HTR-8/SVneo (cell line): ENCODE measurements at regions not wholly inside any gene's neighbourhood (a gene's known extent, or its start where the extent isn't known, plus 50 kb on each side); places are given as distances from the start of the nearest gene placed in this dataset.
"Not testable (repeated sequence)": the region's sequence is repeated elsewhere in the genome, so short reads cannot be mapped to it uniquely, and the experiment has no call there.

Source experiments
- DNase-seq: peaks from one replicate; pipeline ENCODE4 v3.0.0; 2011; ENCODE audit warnings: low spot score, mixed read lengths; ENCODE audit not compliant: insufficient read length
- FAIRE-seq: peaks from 2 replicates; lab custom pipeline; 2011; peaks lifted over from hg19 to GRCh38; lab: Jason Lieb, UNC

DNA sequence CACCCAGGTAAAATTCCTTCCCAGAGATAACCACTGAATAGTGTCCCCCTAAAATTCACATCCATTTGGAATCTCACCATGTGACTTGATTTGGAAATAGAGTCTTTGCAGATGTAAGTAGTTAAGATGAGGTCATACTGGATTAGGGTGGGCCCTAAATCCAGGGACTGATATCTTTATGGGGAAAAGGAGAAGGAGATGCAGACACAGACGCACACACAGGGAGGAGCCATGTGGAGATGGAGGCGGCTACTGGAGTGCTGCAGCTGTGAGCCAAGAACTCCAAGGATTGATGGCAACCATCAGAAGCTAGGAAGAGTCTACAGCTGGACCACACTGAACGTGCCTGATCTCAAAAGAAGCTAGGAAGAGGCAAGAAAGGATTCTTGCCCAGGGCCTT lies 96.6 kb upstream of the SRD5A3 start:
- FAIRE-seq (no peak), DNase-seq (no peak)

DNA sequence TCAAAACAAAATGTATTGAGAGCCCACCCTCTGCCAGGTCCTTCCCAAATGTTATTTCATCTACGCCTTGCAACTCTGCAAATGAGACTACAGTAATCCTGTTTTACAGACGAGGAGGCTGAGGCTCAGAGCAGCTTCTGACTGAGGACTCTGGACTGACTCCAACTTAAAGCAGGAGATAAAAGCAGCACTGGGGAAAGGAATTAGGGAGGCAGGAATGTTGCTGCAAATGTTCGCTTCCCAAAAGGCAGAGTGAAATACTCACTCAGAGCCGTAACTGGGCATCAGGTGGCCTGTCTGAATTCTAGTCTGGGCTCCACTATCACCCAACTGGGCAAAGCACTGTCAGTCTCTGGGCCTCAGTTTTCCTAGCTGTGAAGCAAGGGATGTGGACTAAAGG lies 94.7 kb upstream of the SRD5A3 start:
- DNase-seq: no peak
- no peak for FAIRE-seq

DNA sequence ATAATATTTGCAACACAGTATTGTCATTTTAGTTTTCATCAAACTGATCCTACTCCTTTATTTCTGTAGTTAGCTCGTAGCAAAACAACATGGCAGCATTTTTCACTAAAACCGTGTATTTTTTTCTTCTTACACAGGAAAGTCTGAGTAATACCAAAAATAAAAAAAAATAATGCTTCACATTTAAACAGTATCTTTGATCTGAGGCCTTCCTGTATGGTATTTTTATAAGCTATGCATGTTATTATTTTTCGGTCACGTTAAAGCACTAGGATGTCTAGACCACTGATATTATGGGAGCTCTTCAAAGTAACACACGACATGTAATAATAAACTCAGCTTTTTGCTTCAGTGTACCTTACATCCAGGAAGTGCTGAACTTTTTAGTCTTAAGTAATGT lies 94.1 kb upstream of the SRD5A3 start:
- FAIRE-seq: no peak

DNA sequence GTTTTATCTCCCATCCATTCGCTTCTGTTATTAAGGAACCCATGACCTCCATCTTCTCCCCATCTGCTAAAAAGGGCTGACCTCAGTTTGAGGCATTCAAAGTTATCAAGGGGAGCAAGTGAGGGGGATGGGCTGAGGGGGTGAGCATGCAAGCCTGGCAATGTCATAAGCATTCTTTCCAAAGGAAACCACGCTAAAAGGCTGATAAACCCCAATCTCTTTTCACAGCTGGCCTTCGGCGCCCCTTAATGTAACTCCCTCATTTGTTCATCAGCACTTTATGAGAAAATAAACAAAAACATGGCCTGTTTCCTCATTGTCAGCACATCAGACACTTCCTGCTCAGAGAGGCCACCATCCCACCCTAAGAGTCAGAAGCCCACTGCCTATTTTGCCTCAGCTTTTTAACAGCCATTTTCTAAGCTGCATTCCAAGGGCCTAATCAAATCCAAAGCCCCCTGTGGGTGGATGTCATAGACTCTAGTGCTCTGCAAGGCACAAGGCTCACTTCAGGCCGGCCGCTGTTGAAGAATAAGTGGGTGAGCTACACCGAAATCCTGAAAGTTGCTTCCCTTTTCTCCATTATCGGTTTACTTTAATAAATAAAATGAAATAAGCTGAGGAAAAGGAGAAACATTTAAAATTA lies 92.0 kb upstream of the SRD5A3 start:
- DNase-seq (no peak), FAIRE-seq (no peak)

More for the DNA sequence above, 94.1 kb upstream of the SRD5A3 start:
- DNase-seq: no peak

DNA sequence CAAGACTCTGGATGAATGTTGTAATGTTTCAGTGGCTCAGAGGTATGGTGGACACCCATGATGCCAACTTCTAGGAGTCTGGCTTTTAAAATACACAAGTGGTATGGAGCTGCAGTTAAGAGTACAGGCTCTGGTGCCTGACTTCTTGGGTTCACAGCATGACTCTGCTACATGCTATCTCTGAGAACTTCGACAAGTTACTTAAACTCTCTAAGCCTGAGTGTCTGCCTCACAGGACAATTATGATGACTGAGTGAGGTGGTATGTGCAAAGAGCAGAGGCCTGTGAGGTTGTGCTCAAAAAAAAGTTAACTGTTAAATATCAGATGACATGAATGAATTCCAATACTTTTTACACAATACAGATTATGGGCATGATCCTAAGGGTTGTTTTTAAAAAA lies 90.9 kb upstream of the SRD5A3 start:
- no peak for DNase-seq
- FAIRE-seq: no peak

DNA sequence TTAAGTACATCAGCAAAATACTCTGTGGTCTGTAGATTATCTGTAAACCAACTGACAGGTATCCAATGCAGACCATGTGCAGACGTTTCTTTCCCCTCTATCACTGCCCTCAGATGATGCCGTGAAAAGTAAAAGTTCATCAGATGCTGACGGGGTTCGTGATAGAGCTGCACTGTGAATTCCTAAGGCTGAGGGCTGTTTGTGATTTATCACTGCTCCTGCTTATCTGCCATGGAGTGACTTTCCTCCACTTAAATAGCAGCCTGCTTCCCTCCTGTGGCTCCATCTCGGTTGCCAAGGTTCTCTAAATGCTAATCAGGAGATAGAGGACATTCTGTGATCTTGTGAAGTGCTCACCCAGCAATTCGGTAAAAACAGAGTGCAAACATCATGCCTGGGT lies 89.3 kb upstream of the SRD5A3 start:
- DNase-seq: no peak

DNA sequence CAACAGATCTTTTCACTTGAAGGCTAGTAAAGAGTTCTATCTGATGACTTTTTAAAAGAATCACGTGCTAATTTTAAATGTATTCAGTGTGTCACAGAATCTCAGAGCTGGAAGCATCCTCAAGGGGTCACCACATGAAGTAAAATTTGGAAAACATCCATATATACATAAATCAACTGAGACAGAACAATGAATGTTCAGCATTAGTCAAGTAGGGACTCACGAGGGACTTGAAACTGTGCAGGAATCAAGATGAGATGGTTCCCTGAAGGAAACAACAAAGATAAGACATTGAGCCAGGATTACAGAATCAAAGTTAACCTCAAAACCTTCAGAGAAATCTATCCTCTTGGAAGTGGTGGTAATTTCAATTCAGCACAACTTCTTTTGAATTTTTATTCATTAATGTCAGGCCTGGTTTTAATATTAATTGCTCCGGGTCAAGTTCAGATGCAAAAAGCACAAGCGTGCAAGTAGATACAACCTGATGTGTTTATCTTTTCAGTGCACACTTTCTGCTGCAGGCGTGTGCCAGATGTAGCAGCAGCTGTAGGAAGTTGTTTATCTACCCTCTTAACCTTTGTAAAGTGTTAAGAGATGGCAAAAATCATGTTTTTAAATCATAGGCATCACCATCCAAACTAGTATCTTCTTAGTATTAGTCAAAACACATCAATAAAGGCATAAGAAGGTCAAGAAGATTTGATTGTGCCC lies 87.7 kb upstream of the SRD5A3 start:
- FAIRE-seq (no peak), DNase-seq (no peak)

More for the DNA sequence above, 89.3 kb upstream of the SRD5A3 start:
- no peak for FAIRE-seq

DNA sequence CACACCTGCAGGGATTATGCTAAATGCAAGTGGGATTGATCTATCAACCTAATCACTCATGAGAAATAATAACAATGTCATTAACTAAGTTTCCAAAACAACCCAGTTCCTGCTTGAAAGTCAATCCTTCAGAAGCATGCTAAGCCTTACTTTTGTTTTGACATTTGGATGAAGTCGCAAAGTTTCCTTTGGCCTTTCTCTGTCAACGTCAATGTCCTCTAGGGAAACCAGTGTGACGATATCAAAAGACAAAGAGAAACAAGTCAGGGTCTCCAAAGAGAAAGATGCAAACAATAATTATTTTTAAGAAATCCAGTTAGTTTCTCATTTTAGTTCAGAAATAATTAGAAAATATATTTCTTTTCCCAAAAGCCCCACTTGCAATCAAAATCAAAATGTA lies 86.7 kb upstream of the SRD5A3 start:
- DNase-seq (no peak), FAIRE-seq (no peak)

DNA sequence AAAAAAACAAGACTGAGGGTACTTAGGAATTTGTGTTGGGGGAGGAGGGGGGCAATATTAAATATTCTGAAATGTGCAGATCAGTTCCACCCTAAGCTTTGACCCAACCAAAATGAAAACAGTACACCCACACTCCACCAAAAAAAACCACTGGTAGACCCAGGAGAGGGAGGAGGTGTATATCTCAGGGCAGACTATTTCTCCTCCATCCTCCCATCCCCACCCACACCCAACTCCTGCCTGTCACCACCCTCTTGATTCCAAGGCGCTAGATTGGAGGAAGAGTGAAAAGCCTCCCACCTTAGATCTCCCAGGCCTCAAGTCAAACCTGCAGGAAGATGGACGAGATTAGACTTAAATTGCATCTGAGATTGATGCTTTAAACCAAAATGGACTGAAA lies 76.6 kb upstream of the SRD5A3 start:
- FAIRE-seq: no peak
- DNase-seq: no peak

DNA sequence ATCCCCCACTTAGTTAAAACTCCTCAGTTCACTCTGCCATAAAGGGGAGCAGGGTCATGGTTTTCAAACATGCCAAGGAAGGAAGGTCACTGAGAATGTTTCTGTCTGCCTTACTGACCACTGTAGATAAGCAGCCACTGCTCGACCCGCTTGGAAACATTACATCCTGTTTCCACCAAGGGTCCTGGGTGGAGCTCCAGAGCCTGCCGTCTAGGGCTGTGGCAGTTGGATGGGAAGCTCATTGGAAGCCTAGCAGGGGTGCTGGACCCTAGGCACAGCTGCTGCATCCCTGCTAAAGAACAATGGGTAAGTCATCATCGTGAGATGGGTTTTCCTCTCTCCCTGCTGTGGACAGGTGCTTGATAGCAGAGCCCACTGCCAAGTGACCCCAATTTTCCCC lies 76.0 kb upstream of the SRD5A3 start:
- FAIRE-seq: no peak
- no peak for DNase-seq

DNA sequence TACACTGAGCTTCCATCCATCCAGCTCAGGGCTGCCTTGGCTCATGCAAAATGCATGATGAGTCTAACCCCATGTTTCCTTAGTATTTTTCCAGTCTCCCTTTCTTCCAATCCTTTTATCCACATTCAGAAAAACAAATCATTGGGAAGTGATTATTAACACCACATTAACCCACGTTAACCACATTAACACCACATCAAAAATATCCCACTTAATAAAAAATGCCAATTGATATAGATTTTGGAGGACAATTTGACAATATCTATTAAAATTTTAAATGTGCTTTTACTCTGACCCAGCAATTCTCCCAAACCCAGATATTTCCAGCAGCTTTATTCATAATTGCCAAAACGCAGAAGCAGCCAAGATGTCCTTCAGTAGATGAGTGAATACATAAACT lies 75.6 kb upstream of the SRD5A3 start:
- FAIRE-seq (no peak), DNase-seq (no peak)

DNA sequence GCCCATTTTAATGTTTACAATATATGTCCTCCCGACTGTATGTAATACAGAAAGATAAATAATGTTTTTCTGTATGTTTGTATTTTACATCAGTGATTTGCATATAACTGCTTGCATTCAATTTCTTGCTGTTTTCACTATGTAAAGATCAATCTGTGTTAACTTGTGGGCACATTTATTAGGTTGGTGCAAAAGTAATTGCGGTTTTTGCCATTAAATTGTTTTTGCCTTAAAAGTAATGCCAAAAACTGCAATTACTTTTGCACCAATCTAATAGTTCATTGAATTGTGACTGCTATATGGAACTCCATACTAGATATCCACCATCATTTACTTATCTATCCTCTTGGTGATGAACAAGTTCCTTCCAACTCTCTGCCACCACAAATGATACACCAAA lies 73.9 kb upstream of the SRD5A3 start:
- DNase-seq (no peak), FAIRE-seq (no peak)

DNA sequence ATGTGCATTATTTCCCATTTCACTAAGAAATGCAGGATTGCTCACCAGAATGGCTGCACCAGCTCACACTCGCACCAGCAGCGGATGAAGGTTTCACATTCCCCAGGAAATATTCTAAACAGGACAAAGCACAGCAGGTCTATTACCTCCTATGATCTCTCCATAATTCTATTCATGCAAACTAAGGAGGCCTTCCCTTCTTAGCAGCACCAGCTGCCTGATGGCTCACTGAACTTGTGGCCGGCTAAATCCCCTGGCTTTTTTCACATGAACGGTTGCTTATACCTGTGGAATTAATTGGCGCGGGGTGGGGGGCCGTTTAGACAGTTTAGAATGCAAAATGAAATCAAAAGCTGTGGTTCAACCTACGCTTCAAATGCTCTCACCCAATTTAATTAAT lies 73.5 kb upstream of the SRD5A3 start:
- DNase-seq: no peak
- no peak for FAIRE-seq

DNA sequence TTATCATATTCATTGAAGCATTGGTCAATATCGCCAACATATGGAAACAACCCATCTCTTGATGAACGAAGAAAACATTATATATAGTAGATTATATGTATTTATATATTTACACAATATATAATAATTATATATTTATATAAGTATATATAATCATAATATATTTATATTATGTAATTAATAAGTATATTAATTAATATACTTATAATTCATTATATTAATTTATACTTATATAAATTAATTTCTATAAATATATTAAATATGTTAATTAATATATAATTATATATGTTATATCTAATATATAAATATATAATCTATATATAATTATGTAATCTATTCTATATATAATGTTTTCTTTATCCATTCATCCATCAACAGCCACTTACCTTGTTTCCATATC lies 69.0 kb upstream of the SRD5A3 start:
- FAIRE-seq: no peak
- DNase-seq: no peak

DNA sequence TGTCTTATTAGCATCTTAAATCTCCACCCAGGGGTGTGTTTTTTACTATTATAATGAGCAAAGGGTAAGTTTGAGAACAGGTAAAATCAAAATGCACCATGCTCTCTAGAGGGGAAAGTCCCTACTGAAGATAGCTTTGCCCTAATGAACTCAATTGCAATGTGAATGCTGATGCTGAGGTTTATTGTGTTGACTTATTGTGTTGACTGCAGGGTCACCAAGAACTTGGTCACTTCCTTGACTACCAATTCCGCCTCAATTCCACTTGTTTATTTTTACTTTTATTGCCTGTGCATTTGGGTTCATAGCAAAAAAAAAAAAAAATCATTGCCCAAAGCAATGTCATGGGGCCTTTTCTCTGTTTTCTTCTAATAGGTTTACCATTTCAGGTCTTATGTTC lies 67.7 kb upstream of the SRD5A3 start:
- FAIRE-seq (no peak), DNase-seq (no peak)

DNA sequence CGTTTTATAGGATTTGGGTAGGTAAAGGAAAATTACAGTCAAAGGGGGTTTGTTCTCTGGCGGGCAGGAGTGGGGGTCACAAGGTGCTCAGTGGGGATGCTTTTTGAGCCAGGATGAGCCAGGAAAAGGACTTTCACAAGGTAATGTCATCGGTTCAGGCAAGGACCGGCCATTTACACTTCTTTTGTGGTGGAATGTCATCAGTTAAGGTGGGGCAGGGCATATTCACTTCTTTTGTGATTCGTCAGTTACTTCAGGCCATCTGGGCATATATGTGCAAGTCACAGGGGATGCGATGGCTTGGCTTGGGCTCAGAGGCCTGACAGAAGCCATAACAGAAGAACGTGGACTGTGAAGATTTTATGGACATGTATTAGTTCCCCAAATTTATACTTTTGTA lies 65.6 kb upstream of the SRD5A3 start:
- FAIRE-seq, DNase-seq: not testable (repeated sequence)

DNA sequence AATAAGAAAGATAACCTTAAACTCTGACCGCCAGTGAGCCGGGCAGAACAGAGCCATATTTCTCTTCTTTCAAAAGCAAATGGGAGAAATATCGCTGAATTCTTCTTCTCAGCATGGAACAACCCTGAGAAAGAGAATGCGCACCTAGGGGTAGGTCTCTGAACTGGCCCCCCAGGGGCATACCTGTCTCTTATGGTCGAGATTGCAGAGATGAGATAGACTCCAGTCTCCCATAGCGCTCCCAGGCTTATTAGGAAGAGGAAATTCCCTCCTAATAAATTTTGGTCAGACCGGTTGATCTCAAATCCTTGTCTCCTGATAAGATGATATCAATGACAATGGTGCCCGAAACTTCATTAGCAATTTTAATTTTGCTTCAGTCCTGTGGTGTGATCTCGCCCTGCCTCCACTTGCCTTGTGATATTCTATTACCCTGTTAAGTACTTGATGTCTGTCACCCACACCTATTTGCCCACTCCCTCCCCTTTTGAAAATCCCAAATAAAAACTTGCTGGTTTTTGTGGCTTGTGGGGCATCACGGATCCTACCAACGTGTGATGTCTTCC lies 64.8 kb upstream of the SRD5A3 start:
- FAIRE-seq, DNase-seq: not testable (repeated sequence)

DNA sequence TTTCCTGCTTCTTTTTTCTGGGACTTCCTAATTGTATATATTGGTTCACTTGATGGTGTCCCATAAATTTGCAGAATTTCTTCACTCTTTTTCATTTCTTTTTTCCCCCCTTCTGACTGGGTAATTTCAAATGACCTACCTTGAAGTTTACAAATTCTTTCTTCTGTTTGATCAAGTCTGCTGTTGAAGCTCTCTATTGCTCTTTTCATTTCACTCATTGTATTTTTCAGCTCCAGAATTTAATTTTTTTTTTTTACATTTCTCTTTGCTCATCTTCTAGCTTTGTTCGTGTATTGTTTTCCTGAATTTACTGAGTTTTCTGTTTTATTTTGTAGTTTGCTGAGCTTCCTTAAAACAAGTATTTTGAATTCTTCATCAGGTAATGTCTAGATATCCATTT lies 61.7 kb upstream of the SRD5A3 start:
- no peak for FAIRE-seq
- DNase-seq: no peak

DNA sequence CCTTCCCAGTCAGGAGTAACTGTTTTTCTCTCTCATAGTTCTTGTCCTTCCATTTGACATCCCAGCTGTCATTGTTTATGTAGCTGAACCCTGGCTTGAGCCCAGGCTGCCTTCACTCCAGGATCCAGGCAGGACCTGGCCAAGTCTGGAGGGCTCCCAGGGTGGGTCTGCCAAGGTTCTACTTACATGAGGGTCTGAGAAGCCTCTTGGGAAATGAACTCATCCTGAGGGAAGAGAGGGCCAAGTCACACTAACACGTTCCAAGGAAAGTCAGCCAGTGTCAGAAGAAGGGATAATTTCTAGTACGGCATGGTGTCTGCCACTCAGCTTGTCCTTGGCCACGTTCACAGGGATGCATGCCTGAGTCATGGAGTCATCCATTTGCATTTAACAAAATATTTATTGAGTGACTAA lies 54.8 kb upstream of the SRD5A3 start:
- DNase-seq (no peak), FAIRE-seq (no peak)

DNA sequence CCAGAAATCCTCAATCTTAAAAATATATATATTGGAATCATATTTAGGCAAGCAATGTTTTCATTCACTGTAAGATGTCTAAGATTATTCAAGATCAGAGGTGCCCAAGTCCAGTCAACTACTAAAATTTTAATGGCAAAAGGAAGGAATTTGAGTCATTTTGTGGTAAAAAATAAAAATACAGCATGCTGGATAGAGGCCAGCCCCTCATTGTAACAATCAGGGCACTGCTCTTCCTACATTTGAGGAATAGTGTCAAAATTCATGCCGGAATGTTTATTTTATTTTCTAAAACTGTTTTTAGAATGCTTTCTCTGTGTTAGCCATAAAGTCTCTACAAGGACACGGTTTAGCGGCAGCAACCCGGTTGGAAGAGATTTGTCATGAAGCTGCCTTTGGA lies 49.9 kb upstream of the SRD5A3 start:
- DNase-seq (no peak), FAIRE-seq (no peak)
